Spleen (tissue), 11 donors: ENCODE measurements at regions not wholly inside any gene's neighbourhood (a gene's known extent, or its start where the extent isn't known, plus 50 kb on each side); places are given as distances from the start of the nearest gene placed in this dataset.
A peak's percentile ranks its signal among the peaks of the same experiment; 100 is the strongest.

Source experiments
- DNase-seq: peaks from one replicate; pipeline ENCODE4 v3.0.0-alpha.2; 2020
- H3K27ac ChIP-seq, 8 donors: fragments of 200-600 bp; sonication (generic) in 7 of 8; 1 replicate in 4 of 8; 2 replicates in 4 of 8; pipeline versions ENCODE4 v1.5.0 to v1.8.0; 2016 to 2021; ENCODE audit warnings: inconsistent platforms in 4 of 8, mild to moderate bottlenecking in 4 of 8, moderate library complexity in 1 of 8
- H3K27me3 ChIP-seq, 7 donors: fragments of 200-600 bp; sonication (generic) in 6 of 7; replicated peaks in 1 of 7; 1 replicate in 4 of 7; 2 replicates in 3 of 7; pipeline versions ENCODE4 v1.5.0 to v1.8.0; 2016 to 2021; ENCODE audit warnings: inconsistent platforms in 3 of 7, mild to moderate bottlenecking in 1 of 7
- H3K36me3 ChIP-seq, 6 donors: fragments of 200-600 bp; sonication (generic) in 5 of 6; 1 replicate in 4 of 6; 2 replicates in 2 of 6; pipeline versions ENCODE4 v1.5.0 to v1.8.0; 2016 to 2021; ENCODE audit warnings: inconsistent platforms in 2 of 6
- H3K4me1 ChIP-seq, 6 donors: fragments of 200-600 bp; sonication (generic) in 5 of 6; 1 replicate in 3 of 6; 2 replicates in 3 of 6; pipeline versions ENCODE4 v1.5.0 to v1.8.0; 2016 to 2021; ENCODE audit warnings: inconsistent platforms in 3 of 6
- H3K4me3 ChIP-seq, 8 donors: fragments of 200-600 bp; sonication (generic) in 7 of 8; 1 replicate in 4 of 8; 2 replicates in 4 of 8; pipeline versions ENCODE4 v1.5.0 to v1.8.0; 2016 to 2021; ENCODE audit warnings: inconsistent platforms in 4 of 8, mild to moderate bottlenecking in 4 of 8, moderate library complexity in 2 of 8
- H3K9me3 ChIP-seq, 8 donors: fragments of 200-600 bp; sonication (generic) in 7 of 8; 1 replicate in 4 of 8; 2 replicates in 4 of 8; pipeline versions ENCODE4 v1.5.0 to v1.8.0; 2016 to 2021; ENCODE audit warnings: inconsistent platforms in 4 of 8
- POLR2A ChIP-seq, 3 donors: fragments of 450-650 bp; IDR thresholded peaks; one replicate each; pipeline ENCODE4 v1.5.1; 2017; ENCODE audit warnings: antibody characterized with exemption in 3 of 3, mild to moderate bottlenecking in 1 of 3
- POLR2AphosphoS5 ChIP-seq, 3 donors: sonication (generic); formaldehyde crosslinking; IDR thresholded peaks; one replicate each; pipeline ENCODE4 v1.5.1; 2017; ENCODE audit warnings: antibody characterized with exemption in 3 of 3
- WGBS, 5 donors: extraction: QIAGEN DNeasy Blood & Tissue Kit in 3 of 5; methylation state at CpG; one replicate each; pipeline versions ENCODE4 v1.1.5 to v1.1.7; 2013 to 2018; 5-methylcytosine and 5-hydroxymethylcytosine counted together
- intact Hi-C: fragments of 100-400 bp; cut with DNase I; formaldehyde crosslinking; loops from one replicate; pipeline ENCODE4 v1.15.0; 2023; ENCODE audit warnings: low total_unique reads
- TF ChIP-seq, protein P1 (sequence below), 11 experiments: fragments of 200-600 bp in 7 of 11; fragments of 450-650 bp in 4 of 11; sonication (generic) in 4 of 11; IDR thresholded peaks in 8 of 11; conservative IDR thresholded peaks in 3 of 11; 1 replicate in 7 of 11; 2 replicates in 4 of 11; pipeline versions ENCODE4 v1.4.0 to v1.8.0; 2016 to 2021; ENCODE audit warnings: antibody characterized with exemption in 11 of 11, inconsistent platforms in 4 of 11, mild to moderate bottlenecking in 1 of 11
- donor health status: healthy with polysubstance abuse.
- donor health status: DM: no; HTN: no; CAD: no; lungs with moderate emphysema.
- donor health status: DM: no; HTN: no; CAD: no.
- donor health status: Bipolar disorder and iron deficiency.
- donor health status: healthy.
- donor health status: DM: no; HTN: no; CAD: no.
- donor health status: DM: yes; HTN: yes; CAD: no.

DNA sequence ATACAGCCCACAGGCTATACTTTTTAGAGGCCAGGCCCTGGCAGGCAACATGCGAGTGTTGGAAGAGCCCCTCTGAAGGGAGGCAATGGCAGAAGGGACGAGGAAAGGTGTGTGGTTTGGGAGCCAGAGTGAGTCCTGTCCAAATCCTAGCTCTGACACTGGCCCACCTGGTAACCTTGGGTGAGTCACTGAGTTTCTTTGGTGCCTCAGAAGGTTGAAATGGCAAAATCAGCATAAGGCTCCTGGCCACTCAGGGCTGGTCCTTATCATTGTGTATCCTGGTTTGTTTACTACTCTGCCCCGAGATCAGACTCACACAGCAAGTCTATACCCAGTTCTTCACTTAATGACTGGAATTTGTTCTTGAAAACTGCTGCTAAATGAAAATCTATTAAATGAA, 71.4 kb upstream of the TLE3 start:
- TF ChIP-seq, protein P1, sequence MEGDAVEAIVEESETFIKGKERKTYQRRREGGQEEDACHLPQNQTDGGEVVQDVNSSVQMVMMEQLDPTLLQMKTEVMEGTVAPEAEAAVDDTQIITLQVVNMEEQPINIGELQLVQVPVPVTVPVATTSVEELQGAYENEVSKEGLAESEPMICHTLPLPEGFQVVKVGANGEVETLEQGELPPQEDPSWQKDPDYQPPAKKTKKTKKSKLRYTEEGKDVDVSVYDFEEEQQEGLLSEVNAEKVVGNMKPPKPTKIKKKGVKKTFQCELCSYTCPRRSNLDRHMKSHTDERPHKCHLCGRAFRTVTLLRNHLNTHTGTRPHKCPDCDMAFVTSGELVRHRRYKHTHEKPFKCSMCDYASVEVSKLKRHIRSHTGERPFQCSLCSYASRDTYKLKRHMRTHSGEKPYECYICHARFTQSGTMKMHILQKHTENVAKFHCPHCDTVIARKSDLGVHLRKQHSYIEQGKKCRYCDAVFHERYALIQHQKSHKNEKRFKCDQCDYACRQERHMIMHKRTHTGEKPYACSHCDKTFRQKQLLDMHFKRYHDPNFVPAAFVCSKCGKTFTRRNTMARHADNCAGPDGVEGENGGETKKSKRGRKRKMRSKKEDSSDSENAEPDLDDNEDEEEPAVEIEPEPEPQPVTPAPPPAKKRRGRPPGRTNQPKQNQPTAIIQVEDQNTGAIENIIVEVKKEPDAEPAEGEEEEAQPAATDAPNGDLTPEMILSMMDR (IDR thresholded peaks at IDR 0.05 in 8 of 11, conservative IDR thresholded peaks at IDR 0.05 in 3 of 11) = no peak
- H3K27ac ChIP-seq = no peak overlapping the region
- H3K9me3 ChIP-seq = peaks cover 0 to 3% (median 0%) of the 10 kb centered on the region in 8 donors
- no peak for DNase-seq
- no peaks in the 10 kb centered on the region for H3K36me3 ChIP-seq
- H3K27me3 ChIP-seq = peaks cover 0 to 8% (median 0%) of the 10 kb centered on the region in 7 donors
- no peak overlapping the region for H3K4me3 ChIP-seq
- intact Hi-C loops = no loop called here
- peaks cover 0 to 28% (median 14%) of the 10 kb centered on the region in 6 donors for H3K4me1 ChIP-seq
- WGBS, 5 donors = 95 to 98% (median 96%) methylated on average over 3 of the region's 3 CpGs

DNA sequence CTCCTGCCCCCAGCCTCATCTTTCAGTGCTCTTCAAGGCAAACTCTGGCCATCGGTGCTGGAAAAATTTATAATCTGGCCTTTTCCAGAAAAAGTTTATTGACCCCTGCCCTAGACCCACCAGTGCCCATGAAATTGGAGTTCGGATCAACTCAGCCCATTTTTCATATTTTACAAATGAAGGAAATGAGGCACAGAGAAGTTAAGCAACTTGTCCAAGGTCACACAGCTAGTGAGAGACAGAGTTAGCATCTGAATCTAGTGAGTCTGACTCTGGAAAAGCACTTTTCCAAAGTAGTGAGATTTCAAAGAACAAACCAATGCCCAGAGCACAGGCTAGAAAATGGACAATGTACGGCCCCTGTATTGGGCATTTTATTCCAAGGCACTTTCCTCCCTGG, 69.4 kb upstream of the TLE3 start:
- Histone ChIP-seq H3K4me1 (peaks cover 0 to 28% (median 14%) of the 10 kb centered on the region in 6 donors), H3K4me3 (no peak overlapping the region), H3K9me3 (peaks cover 0 to 4% (median 0%) of the 10 kb centered on the region in 8 donors), H3K27me3 (peaks cover 0 to 22% (median 0%) of the 10 kb centered on the region in 7 donors), H3K27ac (peak overlapping the region in 4 of 8 donors; percentile 19 to 66 (median 54)), H3K36me3 (no peaks in the 10 kb centered on the region)
- no peak for DNase-seq
- 56 to 61% (median 59%) methylated on average over 3 of the region's 3 CpGs for WGBS, 5 donors
- no peak for TF ChIP-seq POLR2A (IDR thresholded peaks at IDR 0.05)
- no peak for TF ChIP-seq POLR2AphosphoS5 (IDR thresholded peaks at IDR 0.05)
- TF ChIP-seq, protein P1 (IDR thresholded peaks at IDR 0.05 in 8 of 11, conservative IDR thresholded peaks at IDR 0.05 in 3 of 11) = no peak
- intact Hi-C loops = no loop called here

DNA sequence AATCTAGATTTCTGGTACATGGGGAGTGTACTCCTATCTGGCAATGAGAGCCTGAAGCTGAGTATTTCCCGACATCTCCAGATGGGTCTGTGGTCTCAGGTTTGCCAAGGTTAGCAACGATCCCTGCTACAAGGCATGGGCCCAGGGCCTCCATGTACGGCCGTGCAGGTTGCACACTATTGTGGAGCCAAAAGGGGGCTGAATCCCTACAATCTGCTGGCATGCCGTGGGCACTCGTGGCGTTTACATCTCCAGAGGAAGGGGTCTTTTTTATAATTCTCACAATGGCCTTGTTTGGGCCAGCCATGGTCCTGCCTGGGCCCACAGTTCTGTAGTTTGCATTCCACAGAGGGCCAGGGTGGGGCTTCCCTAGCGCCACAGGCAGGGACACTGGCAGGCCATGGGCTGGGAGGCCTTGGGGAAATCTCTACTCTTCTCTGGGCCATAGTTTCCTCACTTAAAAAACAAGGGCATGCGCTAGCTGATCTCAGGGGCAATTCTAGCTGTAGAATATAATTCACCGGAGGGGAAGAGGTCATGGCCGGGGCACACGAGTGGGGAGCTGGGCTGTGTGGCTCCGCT, 68.9 kb upstream of the TLE3 start:
- Histone ChIP-seq H3K4me3 (no peak overlapping the region), H3K9me3 (peaks cover 0 to 4% (median 0%) of the 10 kb centered on the region in 8 donors), H3K36me3 (no peaks in the 10 kb centered on the region), H3K27me3 (peaks cover 0 to 22% (median 0%) of the 10 kb centered on the region in 7 donors), H3K27ac (peak overlapping the region in 6 of 8 donors; percentile 12 to 66 (median 37)), H3K4me1 (peaks cover 0 to 28% (median 14%) of the 10 kb centered on the region in 6 donors)
- WGBS, 5 donors = 77 to 80% (median 78%) methylated on average over 13 of the region's 13 CpGs
- no peak for TF ChIP-seq POLR2A (IDR thresholded peaks at IDR 0.05)
- TF ChIP-seq POLR2AphosphoS5 (IDR thresholded peaks at IDR 0.05) = peak in 1 of 3 donors; percentile 59
- TF ChIP-seq, protein P1 (IDR thresholded peaks at IDR 0.05 in 8 of 11, conservative IDR thresholded peaks at IDR 0.05 in 3 of 11) = no peak
- intact Hi-C loops = no loop called here
- peak; percentile 82 for DNase-seq

DNA sequence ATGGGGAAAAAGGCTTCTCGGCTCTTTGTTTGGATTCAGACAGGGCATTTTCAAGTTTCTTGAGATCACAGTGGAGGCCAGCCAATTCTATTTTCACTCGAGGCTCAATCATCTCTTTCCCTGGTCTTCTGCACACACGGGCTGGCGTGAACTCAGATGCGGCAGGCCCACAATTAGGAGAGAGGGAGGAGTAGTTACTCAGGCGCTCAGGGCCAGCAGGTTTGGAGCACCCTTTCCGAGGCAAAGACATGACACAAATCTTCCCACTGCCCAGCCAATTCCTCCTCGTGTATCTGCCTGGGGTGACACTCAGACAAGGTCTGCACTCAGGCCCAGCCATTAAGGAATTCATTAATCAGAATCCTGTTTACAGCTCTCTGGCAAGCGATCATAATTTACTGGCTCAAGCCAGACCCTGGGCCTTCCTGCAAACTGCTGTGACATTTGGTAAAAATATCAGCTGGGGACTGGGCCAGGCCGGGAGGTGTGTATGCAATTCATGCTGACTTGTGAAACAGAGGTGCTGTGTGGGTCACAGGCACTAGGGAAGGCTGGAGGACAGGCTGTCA, 68.1 kb upstream of the TLE3 start:
- H3K27ac ChIP-seq = peak overlapping the region in 6 of 8 donors; percentile 12 to 66 (median 43)
- H3K36me3 ChIP-seq = no peaks in the 10 kb centered on the region
- WGBS, 5 donors = 64 to 71% (median 67%) methylated on average over 10 of the region's 10 CpGs
- H3K27me3 ChIP-seq = peaks cover 0 to 27% (median 0%) of the 10 kb centered on the region in 7 donors
- no peak overlapping the region for H3K4me3 ChIP-seq
- peaks cover 0 to 4% (median 0%) of the 10 kb centered on the region in 8 donors for H3K9me3 ChIP-seq
- TF ChIP-seq POLR2AphosphoS5 (IDR thresholded peaks at IDR 0.05) = peak in 1 of 3 donors; percentile 10
- TF ChIP-seq POLR2A (IDR thresholded peaks at IDR 0.05) = no peak
- no peak for DNase-seq
- intact Hi-C loops = no loop called here
- peaks cover 0 to 31% (median 14%) of the 10 kb centered on the region in 6 donors for H3K4me1 ChIP-seq
